ENCODE measurements at regions not wholly inside any gene's neighbourhood (a gene's known extent, or its start where the extent isn't known, plus 50 kb on each side); places are given as distances from the start of the nearest gene placed in this dataset.

DNA sequence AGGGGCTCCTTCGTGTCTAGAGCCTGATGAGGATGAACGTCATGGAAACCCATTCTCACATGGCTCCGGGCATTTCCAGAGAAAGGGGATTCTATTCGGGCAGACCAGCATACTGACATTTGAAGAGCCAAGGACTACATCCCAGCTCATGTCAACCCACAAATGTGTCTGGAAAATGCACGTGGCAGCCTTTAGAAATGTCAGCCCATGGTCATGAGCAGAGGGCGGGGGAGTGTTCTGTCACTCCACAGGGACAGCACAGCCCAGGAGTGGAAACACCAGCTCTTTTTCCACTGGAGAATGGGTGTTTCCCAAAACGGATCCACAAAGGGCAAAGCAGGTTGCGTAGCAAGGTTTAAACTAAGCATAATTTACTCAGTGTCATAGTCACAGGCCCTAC is 207.0 kb downstream of the BCOR start:
- TF ChIP-seq POLR2A (IDR thresholded peaks at IDR 0.05) (no peak), CTCF (IDR thresholded peaks at IDR 0.05) (no peak)
